Mesothelial cell of epicardium (in vitro differentiated cells): ENCODE measurements at regions not wholly inside any gene's neighbourhood (a gene's known extent, or its start where the extent isn't known, plus 50 kb on each side); places are given as distances from the start of the nearest gene placed in this dataset.
"Not testable (repeated sequence)": the region's sequence is repeated elsewhere in the genome, so short reads cannot be mapped to it uniquely, and the experiment has no call there.

Experiments used
- DNase-seq, 2 experiments: peaks; one replicate each; pipeline ENCODE4 v3.0.0; 2021; ENCODE audit warnings: low spot score in 2 of 2; ENCODE audit not compliant: unreplicated experiment in 2 of 2
- H3K27ac Mint-ChIP-seq: 2 replicates; pipeline ENCODE4 v1.8.0; 2021; ENCODE audit warnings: mixed read lengths
- H3K27me3 Mint-ChIP-seq: 2 replicates; pipeline ENCODE4 v1.8.0; 2021; ENCODE audit warnings: low read depth, mixed read lengths
- H3K36me3 Mint-ChIP-seq: 2 replicates; pipeline ENCODE4 v1.8.0; 2021; ENCODE audit warnings: mixed read lengths
- H3K4me1 Mint-ChIP-seq: 2 replicates; pipeline ENCODE4 v1.8.0; 2021; ENCODE audit warnings: mixed read lengths
- H3K4me3 Mint-ChIP-seq: 2 replicates; pipeline ENCODE4 v1.8.0; 2021; ENCODE audit warnings: mild to moderate bottlenecking, moderate library complexity, mixed read lengths
- H3K9me3 Mint-ChIP-seq: 2 replicates; pipeline ENCODE4 v1.8.0; 2021; ENCODE audit warnings: mixed read lengths
- TF ChIP-seq, protein P1 (sequence below): fragments of 200-600 bp; sonication (generic); IDR thresholded peaks from one replicate; pipeline ENCODE4 v1.5.0; 2021; ENCODE audit warnings: antibody characterized with exemption; ENCODE audit not compliant: unreplicated experiment

DNA sequence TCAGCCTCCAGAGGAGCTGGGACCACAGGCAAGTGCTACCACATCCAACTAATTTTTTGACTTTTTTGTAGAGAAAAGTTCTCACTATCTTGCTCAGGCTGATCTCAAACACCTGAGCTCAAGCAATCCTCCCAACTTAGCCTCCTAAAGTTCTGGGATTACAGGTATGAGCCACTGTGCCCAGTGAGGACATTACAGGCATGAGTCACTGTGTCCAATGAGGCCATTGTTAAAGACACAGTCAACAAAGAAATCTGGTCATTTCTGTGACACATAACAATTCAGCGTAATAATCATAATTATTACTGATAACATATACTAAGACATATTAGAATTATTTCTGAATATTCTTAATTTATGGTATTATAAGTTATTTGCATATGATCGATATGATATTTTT, 463.4 kb upstream of the NDN start:
- H3K36me3 Mint-ChIP-seq = no peaks in the 10 kb centered on the region

DNA sequence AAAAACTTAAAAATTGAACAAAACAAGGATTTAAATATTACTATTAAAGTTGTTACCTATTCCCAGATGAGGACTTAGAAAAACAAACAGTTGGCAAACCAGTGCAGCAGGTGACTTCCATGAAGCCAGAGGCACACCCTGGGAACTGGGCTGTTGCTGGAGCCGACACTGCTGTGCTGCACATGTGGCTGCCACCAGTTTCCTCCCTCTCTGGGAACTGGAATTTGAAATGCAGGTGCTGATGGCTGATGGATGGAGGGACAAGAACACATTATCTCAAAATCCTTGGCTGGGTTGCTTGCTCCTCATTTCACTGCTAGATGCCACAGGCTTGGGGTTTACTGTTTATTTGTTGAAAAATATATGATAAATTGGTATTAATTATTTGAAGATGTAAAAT, 471.2 kb upstream of the NDN start:
- not testable (repeated sequence) for H3K4me3 Mint-ChIP-seq, H3K36me3 Mint-ChIP-seq, H3K27me3 Mint-ChIP-seq, DNase-seq, H3K4me1 Mint-ChIP-seq, H3K27ac Mint-ChIP-seq
- peaks cover 32% of the 10 kb centered on the region for H3K9me3 Mint-ChIP-seq

More for the DNA sequence above, 463.4 kb upstream of the NDN start:
- no peak for DNase-seq
- peaks cover 45% of the 10 kb centered on the region for H3K9me3 Mint-ChIP-seq
- TF ChIP-seq, protein P1, sequence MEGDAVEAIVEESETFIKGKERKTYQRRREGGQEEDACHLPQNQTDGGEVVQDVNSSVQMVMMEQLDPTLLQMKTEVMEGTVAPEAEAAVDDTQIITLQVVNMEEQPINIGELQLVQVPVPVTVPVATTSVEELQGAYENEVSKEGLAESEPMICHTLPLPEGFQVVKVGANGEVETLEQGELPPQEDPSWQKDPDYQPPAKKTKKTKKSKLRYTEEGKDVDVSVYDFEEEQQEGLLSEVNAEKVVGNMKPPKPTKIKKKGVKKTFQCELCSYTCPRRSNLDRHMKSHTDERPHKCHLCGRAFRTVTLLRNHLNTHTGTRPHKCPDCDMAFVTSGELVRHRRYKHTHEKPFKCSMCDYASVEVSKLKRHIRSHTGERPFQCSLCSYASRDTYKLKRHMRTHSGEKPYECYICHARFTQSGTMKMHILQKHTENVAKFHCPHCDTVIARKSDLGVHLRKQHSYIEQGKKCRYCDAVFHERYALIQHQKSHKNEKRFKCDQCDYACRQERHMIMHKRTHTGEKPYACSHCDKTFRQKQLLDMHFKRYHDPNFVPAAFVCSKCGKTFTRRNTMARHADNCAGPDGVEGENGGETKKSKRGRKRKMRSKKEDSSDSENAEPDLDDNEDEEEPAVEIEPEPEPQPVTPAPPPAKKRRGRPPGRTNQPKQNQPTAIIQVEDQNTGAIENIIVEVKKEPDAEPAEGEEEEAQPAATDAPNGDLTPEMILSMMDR = no peak
- H3K4me1 Mint-ChIP-seq = no peaks in the 10 kb centered on the region
- H3K27me3 Mint-ChIP-seq = no peaks in the 10 kb centered on the region
- no peak overlapping the region for H3K4me3 Mint-ChIP-seq
- no peak overlapping the region for H3K27ac Mint-ChIP-seq

DNA sequence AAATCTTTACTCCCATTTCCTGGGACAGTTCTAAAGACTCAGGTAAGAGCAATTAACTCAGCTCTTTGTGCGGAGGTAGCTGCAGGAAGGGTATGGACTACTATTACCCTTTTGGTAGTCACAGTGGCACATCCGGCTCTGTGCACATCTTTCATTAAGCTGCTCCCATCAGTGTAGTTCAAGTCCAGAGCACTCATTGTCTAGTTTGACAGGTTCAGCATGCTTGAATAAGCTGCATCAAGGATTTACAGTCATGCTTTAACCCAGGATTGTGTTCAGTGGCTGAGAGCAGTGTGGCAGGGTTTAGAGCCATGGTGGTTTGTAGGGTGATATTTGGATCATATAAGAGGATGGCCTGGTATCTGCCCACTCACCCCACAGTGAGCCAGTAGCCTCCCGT, 478.4 kb upstream of the NDN start:
- not testable (repeated sequence) for H3K4me1 Mint-ChIP-seq, H3K4me3 Mint-ChIP-seq, H3K27ac Mint-ChIP-seq, DNase-seq, H3K27me3 Mint-ChIP-seq, H3K36me3 Mint-ChIP-seq
- peaks cover 21% of the 10 kb centered on the region for H3K9me3 Mint-ChIP-seq

DNA sequence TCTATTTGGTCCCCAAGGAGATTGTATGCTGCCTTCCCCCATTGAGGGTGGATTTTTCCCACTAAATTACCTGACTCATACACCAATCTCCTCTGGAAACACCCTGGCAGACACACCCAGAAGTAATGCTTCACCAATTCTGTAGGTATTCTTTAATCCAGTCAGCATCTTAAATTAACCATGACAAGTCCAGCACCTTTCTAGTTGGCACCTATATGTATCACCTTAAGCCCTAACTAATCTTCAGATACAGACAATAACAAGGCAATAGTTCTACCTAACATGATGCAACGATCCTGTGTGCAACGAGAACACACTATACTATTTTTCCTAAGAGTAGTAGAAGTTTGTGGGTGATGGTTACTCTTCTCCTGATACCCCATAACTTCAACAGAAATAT, 473.3 kb upstream of the NPAP1 start:
- not testable (repeated sequence) for DNase-seq, H3K27ac Mint-ChIP-seq, H3K27me3 Mint-ChIP-seq, H3K4me1 Mint-ChIP-seq, H3K4me3 Mint-ChIP-seq, H3K36me3 Mint-ChIP-seq
- peaks cover 16% of the 10 kb centered on the region for H3K9me3 Mint-ChIP-seq

DNA sequence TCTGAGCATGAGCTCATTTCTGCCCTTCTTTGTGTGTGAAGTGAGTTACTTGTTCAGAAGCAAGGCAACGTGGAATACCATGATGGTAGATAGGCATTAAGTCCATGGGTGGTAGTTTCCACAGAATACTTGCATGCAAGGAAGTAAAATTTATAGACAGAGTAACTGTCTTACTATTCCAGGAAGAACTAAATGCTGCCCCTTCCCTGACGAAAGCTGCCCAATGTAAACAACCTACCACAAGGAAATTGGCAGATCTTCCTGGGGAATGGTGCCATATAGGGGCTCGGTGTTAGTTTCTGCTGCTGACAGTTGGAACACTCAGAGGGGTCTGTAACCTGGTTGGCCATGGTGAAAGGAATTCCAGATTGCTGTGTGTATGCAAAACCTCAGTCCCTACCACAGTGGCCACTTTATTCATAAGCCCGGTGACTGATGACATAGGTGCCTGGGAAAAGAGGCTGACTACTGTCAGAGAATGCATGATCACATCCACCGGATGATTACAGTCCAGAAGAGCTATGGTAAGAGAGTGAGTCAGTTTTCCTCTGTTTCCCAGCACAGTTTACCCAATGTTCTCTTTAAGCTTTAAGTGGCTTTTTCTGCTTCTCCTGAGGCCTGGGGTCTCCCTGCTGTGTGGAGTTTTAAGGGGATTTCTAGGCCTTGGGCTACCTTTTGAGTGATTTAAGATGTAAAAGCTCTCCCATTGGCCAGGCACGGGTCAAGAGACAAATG, 463.7 kb upstream of the NPAP1 start:
- DNase-seq, H3K4me1 Mint-ChIP-seq, H3K27me3 Mint-ChIP-seq, H3K27ac Mint-ChIP-seq, H3K36me3 Mint-ChIP-seq, H3K4me3 Mint-ChIP-seq: not testable (repeated sequence)
- H3K9me3 Mint-ChIP-seq = peaks cover 41% of the 10 kb centered on the region

DNA sequence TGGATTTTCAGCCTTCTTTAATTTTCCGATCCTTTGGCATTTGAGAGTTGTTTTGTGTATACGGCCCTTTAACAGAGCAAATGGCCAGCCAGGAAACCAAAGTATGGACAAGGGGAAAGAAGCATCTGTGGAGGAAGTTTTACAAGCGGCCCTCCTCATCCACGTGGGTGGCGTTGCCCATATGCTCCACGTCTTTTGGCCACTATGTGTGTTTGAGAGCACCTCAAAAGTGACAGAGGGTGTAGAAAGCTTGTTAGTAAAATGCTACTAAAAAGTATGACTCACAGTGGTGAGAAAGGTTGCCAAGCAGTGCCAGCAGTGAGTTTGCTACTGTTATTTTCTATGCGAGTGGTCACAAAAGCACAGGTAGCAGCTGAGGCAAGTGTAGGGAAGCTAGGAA, 451.8 kb upstream of the NPAP1 start:
- TF ChIP-seq, protein P1 = no peak
- DNase-seq = no peak
- Mint-ChIP-seq H3K9me3 (peaks cover 37% of the 10 kb centered on the region), H3K4me3 (no peak overlapping the region), H3K36me3 (no peaks in the 10 kb centered on the region), H3K27me3 (no peaks in the 10 kb centered on the region), H3K27ac (no peak overlapping the region), H3K4me1 (no peaks in the 10 kb centered on the region)

DNA sequence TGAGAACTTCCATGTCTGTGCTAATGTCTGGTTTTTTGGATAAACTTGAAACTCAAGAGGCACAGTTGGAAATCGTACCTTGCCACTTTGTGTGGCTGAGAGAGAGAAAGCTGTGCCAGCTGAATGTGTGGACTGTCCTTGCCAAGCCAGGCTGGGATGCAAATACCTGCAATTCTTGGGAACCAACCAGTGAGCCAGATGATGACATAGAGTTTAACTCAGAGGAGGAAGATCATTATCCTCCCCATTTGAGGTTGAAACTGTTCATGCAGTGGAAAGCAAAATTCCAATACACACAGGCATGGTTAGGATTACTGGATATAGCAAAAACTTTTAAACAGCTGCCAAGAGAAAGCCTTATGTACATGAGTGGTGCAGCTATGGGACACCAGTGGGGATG, 451.4 kb upstream of the NPAP1 start:
- no peak overlapping the region for H3K4me3 Mint-ChIP-seq
- H3K36me3 Mint-ChIP-seq = peaks cover 2% of the 10 kb centered on the region
- H3K9me3 Mint-ChIP-seq = peaks cover 40% of the 10 kb centered on the region
- H3K27me3 Mint-ChIP-seq = no peaks in the 10 kb centered on the region
- TF ChIP-seq, protein P1 = no peak
- H3K27ac Mint-ChIP-seq = no peak overlapping the region
- no peak for DNase-seq
- H3K4me1 Mint-ChIP-seq = no peaks in the 10 kb centered on the region

DNA sequence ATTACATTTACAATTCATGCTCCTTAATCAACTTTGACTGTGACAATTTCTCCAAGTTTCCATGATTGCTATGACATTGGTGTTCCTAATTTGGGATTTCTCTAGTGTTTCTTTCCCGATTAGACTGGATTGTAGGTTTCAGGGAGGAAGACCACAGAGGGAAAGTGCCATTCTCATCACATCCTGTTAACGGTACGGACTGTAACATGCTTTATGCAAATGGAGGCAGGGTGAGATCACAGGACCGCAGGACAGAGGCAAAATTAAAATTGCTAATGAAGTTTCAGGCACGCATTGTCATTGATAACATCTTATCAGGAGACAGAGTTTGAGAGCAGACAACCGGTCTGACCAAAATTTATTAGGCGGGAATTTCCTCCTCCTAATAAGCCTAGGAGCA, 446.7 kb upstream of the NPAP1 start:
- H3K9me3 Mint-ChIP-seq = peaks cover 39% of the 10 kb centered on the region
- not testable (repeated sequence) for DNase-seq, H3K4me1 Mint-ChIP-seq, H3K27me3 Mint-ChIP-seq, H3K36me3 Mint-ChIP-seq, H3K4me3 Mint-ChIP-seq, H3K27ac Mint-ChIP-seq

DNA sequence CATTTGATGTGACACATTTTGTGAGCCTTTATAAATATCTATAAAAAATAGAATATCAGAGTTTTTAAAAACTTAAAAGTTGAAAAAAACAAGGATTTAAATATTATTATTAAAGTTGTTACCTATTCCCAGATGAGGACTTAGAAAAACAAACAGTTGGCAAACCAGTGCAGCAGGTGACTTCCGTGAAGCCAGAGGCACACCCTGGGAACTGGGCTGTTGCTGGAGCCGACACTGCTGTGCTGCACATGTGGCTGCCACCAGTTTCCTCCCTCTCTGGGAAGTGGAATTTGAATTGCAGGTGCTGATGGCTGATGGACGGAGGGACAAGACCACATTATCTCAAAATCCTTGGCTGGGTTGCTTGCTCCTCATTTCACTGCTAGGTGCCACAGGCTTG, 442.4 kb upstream of the NPAP1 start:
- not testable (repeated sequence) for H3K27me3 Mint-ChIP-seq, H3K27ac Mint-ChIP-seq, DNase-seq, H3K36me3 Mint-ChIP-seq, H3K4me3 Mint-ChIP-seq, H3K4me1 Mint-ChIP-seq
- H3K9me3 Mint-ChIP-seq = peaks cover 29% of the 10 kb centered on the region

DNA sequence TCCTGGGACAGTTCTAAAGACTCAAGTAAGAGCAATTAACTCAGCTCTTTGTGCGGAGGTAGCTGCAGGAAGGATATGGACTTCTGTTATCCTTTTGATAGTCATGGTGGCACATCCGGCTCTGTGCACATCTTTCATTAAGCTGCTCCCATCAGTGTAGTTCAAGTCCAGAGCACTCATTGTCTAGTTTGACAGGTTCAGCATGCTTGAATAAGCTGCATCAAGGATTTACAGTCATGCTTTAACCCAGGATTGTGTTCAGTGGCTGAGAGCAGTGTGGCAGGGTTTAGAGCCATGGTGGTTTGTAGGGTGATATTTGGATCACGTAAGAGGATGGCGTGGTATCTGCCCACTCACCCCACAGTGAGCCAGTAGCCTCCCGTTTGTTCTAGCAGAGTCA, 435.0 kb upstream of the NPAP1 start:
- not testable (repeated sequence) for H3K4me3 Mint-ChIP-seq, H3K4me1 Mint-ChIP-seq, DNase-seq, H3K27me3 Mint-ChIP-seq, H3K27ac Mint-ChIP-seq, H3K36me3 Mint-ChIP-seq
- H3K9me3 Mint-ChIP-seq = peaks cover 14% of the 10 kb centered on the region

DNA sequence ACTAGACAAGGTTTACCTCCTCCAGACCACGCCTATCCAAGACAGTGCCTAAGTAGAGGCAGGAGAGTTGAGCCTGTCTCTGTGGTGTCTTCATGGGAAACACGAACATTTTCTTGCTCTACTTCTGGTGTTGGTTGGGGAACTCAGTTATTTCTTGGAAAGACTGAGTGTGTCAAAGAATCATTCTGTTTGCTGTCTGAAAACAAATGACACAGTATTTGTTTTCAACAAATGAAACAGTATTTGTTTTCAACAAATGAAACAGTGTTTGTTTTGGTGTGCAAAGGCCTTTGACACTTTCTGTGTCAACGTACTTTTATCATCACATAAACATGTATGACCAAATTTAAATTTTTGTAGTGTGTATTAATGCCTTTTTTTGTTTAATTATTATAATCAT, 416.5 kb upstream of the NPAP1 start:
- H3K4me1 Mint-ChIP-seq, H3K4me3 Mint-ChIP-seq, H3K27ac Mint-ChIP-seq, H3K36me3 Mint-ChIP-seq, DNase-seq, H3K27me3 Mint-ChIP-seq: not testable (repeated sequence)
- peaks cover 33% of the 10 kb centered on the region for H3K9me3 Mint-ChIP-seq
